Fibroblast of lung (primary cell): ENCODE measurements at regions not wholly inside any gene's neighbourhood (a gene's known extent, or its start where the extent isn't known, plus 50 kb on each side); places are given as distances from the start of the nearest gene placed in this dataset.

Experiments used
- DNase-seq, 2 donors: peaks; one replicate each; pipeline versions ENCODE4 v3.0.0 to v3.0.0-alpha.2; 2010; ENCODE audit warnings: low read depth in 2 of 2
- H2AFZ ChIP-seq: 2 replicates; pipeline ENCODE4 v1.5.1; 2012; ENCODE audit warnings: low read length, control low read depth, inconsistent platforms
- H3K27ac ChIP-seq: 2 replicates; pipeline ENCODE4 v1.5.1; 2011; ENCODE audit warnings: low read length, control low read depth; ENCODE audit not compliant: insufficient read depth
- H3K27me3 ChIP-seq: 2 replicates; pipeline ENCODE4 v1.5.1; 2011; ENCODE audit warnings: mild to moderate bottlenecking, low read length; ENCODE audit not compliant: control insufficient read depth, insufficient read depth
- H3K36me3 ChIP-seq: 2 replicates; pipeline ENCODE4 v1.5.1; 2011; ENCODE audit warnings: low read length; ENCODE audit not compliant: control insufficient read depth, insufficient read depth
- H3K4me1 ChIP-seq: 2 replicates; pipeline ENCODE4 v1.5.1; 2011; ENCODE audit warnings: low read length; ENCODE audit not compliant: control insufficient read depth, insufficient read depth; ENCODE audit errors: extremely low read depth
- H3K4me2 ChIP-seq: 2 replicates; pipeline ENCODE4 v1.5.1; 2011; ENCODE audit warnings: low read length, control low read depth; ENCODE audit not compliant: insufficient read depth; ENCODE audit errors: extremely low read depth
- H3K4me3 ChIP-seq, 4 experiments: fragments of 200-600 bp in 1 of 4; sonication (generic) in 1 of 4; replicated peaks in 1 of 4; 2 replicates each; pipeline ENCODE4 v1.5.1; 2011 to 2016; ENCODE audit warnings: low read length in 4 of 4, low read depth in 3 of 4, mild to moderate bottlenecking in 3 of 4, control low read depth in 2 of 4, inconsistent platforms in 1 of 4, mixed read lengths in 1 of 4; ENCODE audit not compliant: insufficient read depth in 1 of 4; ENCODE audit errors: control extremely low read depth in 1 of 4
- H3K79me2 ChIP-seq: 2 replicates; pipeline ENCODE4 v1.5.1; 2012; ENCODE audit warnings: mild to moderate bottlenecking, low read length, inconsistent platforms; ENCODE audit not compliant: control insufficient read depth, insufficient read depth
- H3K9ac ChIP-seq: 2 replicates; pipeline ENCODE4 v1.5.1; 2011; ENCODE audit warnings: mild to moderate bottlenecking, low read length, control low read depth; ENCODE audit not compliant: insufficient read depth
- H3K9me3 ChIP-seq: 2 replicates; pipeline ENCODE4 v1.5.1; 2012; ENCODE audit warnings: low read depth, low read length; ENCODE audit not compliant: control insufficient read depth, insufficient read depth
- H4K20me1 ChIP-seq: 2 replicates; pipeline ENCODE4 v1.5.1; 2011; ENCODE audit warnings: low read length; ENCODE audit not compliant: control insufficient read depth, insufficient read depth; ENCODE audit errors: extremely low read depth
- EZH2 ChIP-seq: IDR thresholded peaks from 2 replicates; pipeline ENCODE4 v1.5.1; 2012; ENCODE audit warnings: low read length, control low read depth, mild to moderate bottlenecking; ENCODE audit errors: missing control alignments
- TF ChIP-seq, protein P1 (sequence below), 2 donors: IDR thresholded peaks in 1 of 2; conservative IDR thresholded peaks in 1 of 2; 1 replicate in 1 of 2; 2 replicates in 1 of 2; pipeline ENCODE4 v1.5.1; 2011 to 2012; ENCODE audit warnings: low read length in 2 of 2, control low read depth in 1 of 2, inconsistent platforms in 1 of 2, low read depth in 1 of 2, mild to moderate bottlenecking in 1 of 2

- H3K27me3 ChIP-seq, result no peaks in the 10 kb centered on the region
- no peaks in the 10 kb centered on the region for H4K20me1 ChIP-seq
- no peak for DNase-seq
- H3K79me2 ChIP-seq, result no peaks in the 10 kb centered on the region
- H3K4me1 ChIP-seq, result no peaks in the 10 kb centered on the region
- no peak overlapping the region for H3K4me2 ChIP-seq
- H3K9ac ChIP-seq, result no peak overlapping the region
- TF ChIP-seq EZH2, result no peak
- TF ChIP-seq, protein P1, sequence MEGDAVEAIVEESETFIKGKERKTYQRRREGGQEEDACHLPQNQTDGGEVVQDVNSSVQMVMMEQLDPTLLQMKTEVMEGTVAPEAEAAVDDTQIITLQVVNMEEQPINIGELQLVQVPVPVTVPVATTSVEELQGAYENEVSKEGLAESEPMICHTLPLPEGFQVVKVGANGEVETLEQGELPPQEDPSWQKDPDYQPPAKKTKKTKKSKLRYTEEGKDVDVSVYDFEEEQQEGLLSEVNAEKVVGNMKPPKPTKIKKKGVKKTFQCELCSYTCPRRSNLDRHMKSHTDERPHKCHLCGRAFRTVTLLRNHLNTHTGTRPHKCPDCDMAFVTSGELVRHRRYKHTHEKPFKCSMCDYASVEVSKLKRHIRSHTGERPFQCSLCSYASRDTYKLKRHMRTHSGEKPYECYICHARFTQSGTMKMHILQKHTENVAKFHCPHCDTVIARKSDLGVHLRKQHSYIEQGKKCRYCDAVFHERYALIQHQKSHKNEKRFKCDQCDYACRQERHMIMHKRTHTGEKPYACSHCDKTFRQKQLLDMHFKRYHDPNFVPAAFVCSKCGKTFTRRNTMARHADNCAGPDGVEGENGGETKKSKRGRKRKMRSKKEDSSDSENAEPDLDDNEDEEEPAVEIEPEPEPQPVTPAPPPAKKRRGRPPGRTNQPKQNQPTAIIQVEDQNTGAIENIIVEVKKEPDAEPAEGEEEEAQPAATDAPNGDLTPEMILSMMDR (conservative IDR thresholded peaks at IDR 0.05 in 1 of 2, IDR thresholded peaks at IDR 0.05 in 1 of 2; ENCODE audit: low read depth in 1 of 2, low read length in 2 of 2), result no peak
- H3K4me3 ChIP-seq, result no peak overlapping the region
- no peak overlapping the region for H2AFZ ChIP-seq
- no peaks in the 10 kb centered on the region for H3K36me3 ChIP-seq
- H3K9me3 ChIP-seq, result no peaks in the 10 kb centered on the region
- no peak overlapping the region for H3K27ac ChIP-seq
Observed at GRCh38 chr10:8507156-8507555, 452.7 kb downstream of the GATA3 start.

- Histone ChIP-seq H2AFZ (no peak overlapping the region), H4K20me1 (no peaks in the 10 kb centered on the region), H3K36me3 (no peaks in the 10 kb centered on the region), H3K4me2 (no peak overlapping the region), H3K9me3 (no peaks in the 10 kb centered on the region), H3K4me3 (no peak overlapping the region), H3K27ac (no peak overlapping the region), H3K9ac (no peak overlapping the region), H3K27me3 (no peaks in the 10 kb centered on the region), H3K79me2 (no peaks in the 10 kb centered on the region), H3K4me1 (no peaks in the 10 kb centered on the region)
- DNase-seq, result no peak
- TF ChIP-seq, protein P1 (conservative IDR thresholded peaks at IDR 0.05 in 1 of 2, IDR thresholded peaks at IDR 0.05 in 1 of 2; ENCODE audit: low read depth in 1 of 2, low read length in 2 of 2), result no peak
- no peak for TF ChIP-seq EZH2
Observed at GRCh38 chr10:8508882-8509281, 454.4 kb downstream of the GATA3 start.

- no peaks in the 10 kb centered on the region for H3K4me1 ChIP-seq
- no peaks in the 10 kb centered on the region for H3K27me3 ChIP-seq
- no peak overlapping the region for H3K4me3 ChIP-seq
- no peak overlapping the region for H3K4me2 ChIP-seq
- no peak for TF ChIP-seq EZH2
- TF ChIP-seq, protein P1 (conservative IDR thresholded peaks at IDR 0.05 in 1 of 2, IDR thresholded peaks at IDR 0.05 in 1 of 2; ENCODE audit: low read depth in 1 of 2, low read length in 2 of 2), result no peak
- H2AFZ ChIP-seq, result no peak overlapping the region
- no peaks in the 10 kb centered on the region for H4K20me1 ChIP-seq
- no peak overlapping the region for H3K27ac ChIP-seq
- no peaks in the 10 kb centered on the region for H3K79me2 ChIP-seq
- H3K36me3 ChIP-seq, result no peaks in the 10 kb centered on the region
- no peak overlapping the region for H3K9ac ChIP-seq
- no peak for DNase-seq
- no peaks in the 10 kb centered on the region for H3K9me3 ChIP-seq
Observed at GRCh38 chr10:8510471-8510870, 456.0 kb downstream of the GATA3 start.
